GM12875 (cell line): ENCODE measurements at regions not wholly inside any gene's neighbourhood (a gene's known extent, or its start where the extent isn't known, plus 50 kb on each side); places are given as distances from the start of the nearest gene placed in this dataset.
A peak's percentile ranks its signal among the peaks of the same experiment; 100 is the strongest.

Experiments
- H3K4me3 ChIP-seq: one replicate; pipeline ENCODE4 v1.5.1; 2011; ENCODE audit warnings: low read depth, low read length, control low read depth
- TF ChIP-seq, protein P1 (sequence below): IDR thresholded peaks from 2 replicates; pipeline ENCODE4 v1.5.1; 2011; ENCODE audit warnings: low read depth, mild to moderate bottlenecking, control low read depth, inconsistent platforms, low read length, moderate library complexity, borderline replicate concordance; ENCODE audit not compliant: insufficient read depth

DNA sequence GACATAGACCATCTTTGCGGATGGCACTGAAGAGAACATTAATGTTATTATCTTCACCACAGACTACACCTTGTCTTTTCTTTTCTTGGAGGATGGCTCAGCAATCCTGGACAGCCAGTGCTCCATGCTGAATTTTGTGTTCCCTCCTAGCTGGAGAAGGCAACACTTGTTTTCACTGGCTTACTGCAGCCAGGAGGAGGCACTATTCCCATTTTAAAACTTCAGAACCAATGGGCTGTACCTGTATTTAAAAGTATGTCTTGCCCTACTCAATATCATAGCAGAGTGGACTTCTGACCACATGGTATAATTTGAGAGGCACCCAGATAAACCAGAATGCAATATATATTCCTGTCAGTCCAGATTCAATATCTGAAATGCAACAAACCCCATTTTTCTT lies 53.3 kb upstream of the POGK start:
- TF ChIP-seq, protein P1, sequence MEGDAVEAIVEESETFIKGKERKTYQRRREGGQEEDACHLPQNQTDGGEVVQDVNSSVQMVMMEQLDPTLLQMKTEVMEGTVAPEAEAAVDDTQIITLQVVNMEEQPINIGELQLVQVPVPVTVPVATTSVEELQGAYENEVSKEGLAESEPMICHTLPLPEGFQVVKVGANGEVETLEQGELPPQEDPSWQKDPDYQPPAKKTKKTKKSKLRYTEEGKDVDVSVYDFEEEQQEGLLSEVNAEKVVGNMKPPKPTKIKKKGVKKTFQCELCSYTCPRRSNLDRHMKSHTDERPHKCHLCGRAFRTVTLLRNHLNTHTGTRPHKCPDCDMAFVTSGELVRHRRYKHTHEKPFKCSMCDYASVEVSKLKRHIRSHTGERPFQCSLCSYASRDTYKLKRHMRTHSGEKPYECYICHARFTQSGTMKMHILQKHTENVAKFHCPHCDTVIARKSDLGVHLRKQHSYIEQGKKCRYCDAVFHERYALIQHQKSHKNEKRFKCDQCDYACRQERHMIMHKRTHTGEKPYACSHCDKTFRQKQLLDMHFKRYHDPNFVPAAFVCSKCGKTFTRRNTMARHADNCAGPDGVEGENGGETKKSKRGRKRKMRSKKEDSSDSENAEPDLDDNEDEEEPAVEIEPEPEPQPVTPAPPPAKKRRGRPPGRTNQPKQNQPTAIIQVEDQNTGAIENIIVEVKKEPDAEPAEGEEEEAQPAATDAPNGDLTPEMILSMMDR, result 0 out of 2 replicates have a peak, but pooled peaks have one; percentile 11

DNA sequence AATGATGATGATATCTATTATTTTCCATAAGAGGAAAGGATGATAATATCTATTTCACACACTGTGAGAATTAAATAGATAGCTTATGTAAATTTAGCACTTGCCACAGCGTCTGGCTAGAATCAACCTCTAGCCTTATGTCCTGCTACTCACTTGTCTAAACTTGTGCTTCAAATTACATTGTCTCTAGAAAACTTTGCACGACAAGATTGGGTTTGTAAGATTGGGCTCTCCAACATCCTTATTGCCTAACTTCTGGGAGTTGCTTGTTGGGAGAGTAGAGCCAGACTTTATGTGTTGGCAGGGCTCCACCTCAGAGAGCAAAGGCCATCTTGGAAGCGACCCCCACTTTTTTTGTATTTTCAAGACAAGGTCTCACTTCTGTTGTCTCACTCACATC lies 50.0 kb upstream of the POGK start:
- TF ChIP-seq, protein P1, result no peak

More for the DNA sequence above, 53.3 kb upstream of the POGK start:
- no peak overlapping the region for H3K4me3 ChIP-seq

More for the DNA sequence above, 50.0 kb upstream of the POGK start:
- H3K4me3 ChIP-seq, result no peak overlapping the region
